GM21576 (cell line): ENCODE measurements at regions not wholly inside any gene's neighbourhood (a gene's known extent, or its start where the extent isn't known, plus 50 kb on each side); places are given as distances from the start of the nearest gene placed in this dataset.
"Not testable (repeated sequence)": the region's sequence is repeated elsewhere in the genome, so short reads cannot be mapped to it uniquely, and the experiment has no call there.

Source experiments
- ATAC-seq: cut with Tn5 transposase; IDR thresholded peaks from one replicate; pipeline ENCODE4 v1.9.1; 2021; ENCODE audit warnings: mild to moderate bottlenecking, moderate library complexity; ENCODE audit not compliant: unreplicated experiment

- no peak for ATAC-seq
Observed at GRCh38 chr13:44715287-44716230, 139.4 kb upstream of the TSC22D1 start.

- no peak for ATAC-seq
Observed at GRCh38 chr13:44713788-44714469, 137.8 kb upstream of the TSC22D1 start.

GRCh38 chr13:44711706-44712105 is 135.6 kb upstream of the TSC22D1 start:
- no peak for ATAC-seq

GRCh38 chr13:44710576-44710975 is 134.4 kb upstream of the TSC22D1 start:
- no peak for ATAC-seq

GRCh38 chr13:44704811-44705210 is 128.7 kb upstream of the TSC22D1 start:
- not testable (repeated sequence) for ATAC-seq

GRCh38 chr13:44703371-44703770 is 127.2 kb upstream of the TSC22D1 start:
- no peak for ATAC-seq

GRCh38 chr13:44698066-44698465 is 121.9 kb upstream of the TSC22D1 start:
- ATAC-seq: no peak

- no peak for ATAC-seq
Observed at GRCh38 chr13:44697058-44697457, 120.9 kb upstream of the TSC22D1 start.

GRCh38 chr13:44695520-44695919 is 119.4 kb upstream of the TSC22D1 start:
- no peak for ATAC-seq

- no peak for ATAC-seq
Observed at GRCh38 chr13:44694842-44695241, 118.7 kb upstream of the TSC22D1 start.

GRCh38 chr13:44694291-44694690 is 118.2 kb upstream of the TSC22D1 start:
- no peak for ATAC-seq

GRCh38 chr13:44693156-44693764 is 117.1 kb upstream of the TSC22D1 start:
- no peak for ATAC-seq

- ATAC-seq: no peak
Observed at GRCh38 chr13:44692173-44692713, 116.1 kb upstream of the TSC22D1 start.

- ATAC-seq: no peak
Observed at GRCh38 chr13:44690376-44690775, 114.2 kb upstream of the TSC22D1 start.

- no peak for ATAC-seq
Observed at GRCh38 chr13:44688652-44689051, 112.5 kb upstream of the TSC22D1 start.

GRCh38 chr13:44686531-44686934 is 110.4 kb upstream of the TSC22D1 start:
- ATAC-seq: no peak

- ATAC-seq: no peak
Observed at GRCh38 chr13:44685641-44686040, 109.5 kb upstream of the TSC22D1 start.

GRCh38 chr13:44682416-44682815 is 106.3 kb upstream of the TSC22D1 start:
- ATAC-seq: not testable (repeated sequence)

GRCh38 chr13:44680746-44681355 is 104.7 kb upstream of the TSC22D1 start:
- no peak for ATAC-seq

GRCh38 chr13:44679597-44679996 is 103.5 kb upstream of the TSC22D1 start:
- no peak for ATAC-seq

- no peak for ATAC-seq
Observed at GRCh38 chr13:44678197-44678596, 102.1 kb upstream of the TSC22D1 start.
